Bronchial epithelial cell (primary cell): ENCODE measurements at regions not wholly inside any gene's neighbourhood (a gene's known extent, or its start where the extent isn't known, plus 50 kb on each side); places are given as distances from the start of the nearest gene placed in this dataset.

Experiments used
- DNase-seq: peaks from one replicate; pipeline ENCODE4 v3.0.0-alpha.2; 2010; ENCODE audit warnings: low read depth
- FAIRE-seq: peaks from 2 replicates; lab custom pipeline; 2011; peaks lifted over from hg19 to GRCh38; lab: Jason Lieb, UNC
- H3K27me3 ChIP-seq: 2 replicates; pipeline ENCODE4 v1.5.1; 2011; ENCODE audit warnings: low read length; ENCODE audit not compliant: control insufficient read depth, insufficient read depth
- H3K36me3 ChIP-seq: 2 replicates; pipeline ENCODE4 v1.5.1; 2011; ENCODE audit warnings: low read length; ENCODE audit not compliant: control insufficient read depth, insufficient read depth
- H3K4me3 ChIP-seq: 2 replicates; pipeline ENCODE4 v1.5.1; 2011; ENCODE audit warnings: mild to moderate bottlenecking, low read depth, low read length, control low read depth
- TF ChIP-seq, protein P1 (sequence below): IDR thresholded peaks from 2 replicates; pipeline ENCODE4 v1.5.1; 2011; ENCODE audit warnings: mild to moderate bottlenecking, moderate library complexity, low read length, control low read depth, inconsistent platforms; ENCODE audit not compliant: insufficient read depth, severe bottlenecking

DNA sequence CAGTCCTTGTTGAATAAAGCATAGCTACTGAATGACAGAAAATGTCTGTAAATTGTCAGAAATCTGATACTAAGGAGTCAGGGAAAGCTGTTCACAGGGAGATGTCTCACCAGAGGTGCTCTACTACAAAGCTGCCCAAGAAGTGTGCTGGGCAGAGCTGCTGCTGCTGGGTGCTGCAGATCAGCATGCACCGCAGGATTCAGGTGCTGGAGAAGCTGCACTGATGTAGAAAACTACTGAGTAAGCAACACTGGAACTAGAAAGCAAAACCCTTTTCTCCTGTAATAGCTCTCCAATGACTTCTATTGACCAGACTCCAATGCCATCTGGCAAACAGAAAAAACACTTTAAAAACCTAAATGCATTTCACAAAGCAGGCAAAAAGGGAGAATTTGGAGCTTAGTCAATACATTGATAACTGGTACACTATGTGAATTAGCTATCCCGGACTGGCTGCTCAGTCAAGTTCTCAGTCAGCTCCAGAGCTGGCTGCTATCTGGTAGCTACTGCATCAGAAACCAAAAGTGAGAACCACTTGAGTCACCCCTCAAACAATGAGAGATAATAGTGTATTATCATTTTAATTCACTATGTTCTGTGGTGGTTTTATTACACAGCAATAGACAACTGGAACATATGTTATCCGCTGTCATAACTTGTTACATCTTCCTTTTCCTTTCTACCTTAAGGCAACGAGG, 493.1 kb downstream of the CPS1 start:
- Histone ChIP-seq H3K27me3 (no peaks in the 10 kb centered on the region), H3K36me3 (no peaks in the 10 kb centered on the region), H3K4me3 (no peak overlapping the region)
- no peak for DNase-seq
- TF ChIP-seq, protein P1, sequence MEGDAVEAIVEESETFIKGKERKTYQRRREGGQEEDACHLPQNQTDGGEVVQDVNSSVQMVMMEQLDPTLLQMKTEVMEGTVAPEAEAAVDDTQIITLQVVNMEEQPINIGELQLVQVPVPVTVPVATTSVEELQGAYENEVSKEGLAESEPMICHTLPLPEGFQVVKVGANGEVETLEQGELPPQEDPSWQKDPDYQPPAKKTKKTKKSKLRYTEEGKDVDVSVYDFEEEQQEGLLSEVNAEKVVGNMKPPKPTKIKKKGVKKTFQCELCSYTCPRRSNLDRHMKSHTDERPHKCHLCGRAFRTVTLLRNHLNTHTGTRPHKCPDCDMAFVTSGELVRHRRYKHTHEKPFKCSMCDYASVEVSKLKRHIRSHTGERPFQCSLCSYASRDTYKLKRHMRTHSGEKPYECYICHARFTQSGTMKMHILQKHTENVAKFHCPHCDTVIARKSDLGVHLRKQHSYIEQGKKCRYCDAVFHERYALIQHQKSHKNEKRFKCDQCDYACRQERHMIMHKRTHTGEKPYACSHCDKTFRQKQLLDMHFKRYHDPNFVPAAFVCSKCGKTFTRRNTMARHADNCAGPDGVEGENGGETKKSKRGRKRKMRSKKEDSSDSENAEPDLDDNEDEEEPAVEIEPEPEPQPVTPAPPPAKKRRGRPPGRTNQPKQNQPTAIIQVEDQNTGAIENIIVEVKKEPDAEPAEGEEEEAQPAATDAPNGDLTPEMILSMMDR: no peak
- no peak for FAIRE-seq

DNA sequence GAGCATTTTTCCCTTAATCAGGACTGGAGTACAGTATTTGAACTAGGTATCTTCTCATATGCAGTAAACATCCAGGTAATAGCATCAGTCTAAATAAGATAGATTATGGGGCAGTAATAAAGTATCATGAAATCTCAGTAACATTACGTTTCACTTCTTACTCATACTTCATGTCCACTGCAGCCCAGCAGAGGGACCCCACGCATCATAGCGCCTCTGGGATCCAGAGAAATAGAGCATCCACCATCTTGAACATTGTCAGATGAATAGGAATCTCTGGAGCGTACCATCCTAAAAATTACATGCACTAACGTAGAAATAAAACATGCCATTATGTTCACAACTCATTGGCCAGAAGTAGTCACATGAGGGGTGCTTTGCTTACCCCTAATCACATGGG, 499.0 kb downstream of the CPS1 start:
- DNase-seq: no peak
- Histone ChIP-seq H3K36me3 (no peaks in the 10 kb centered on the region), H3K4me3 (no peak overlapping the region), H3K27me3 (no peaks in the 10 kb centered on the region)
- FAIRE-seq: no peak
- TF ChIP-seq, protein P1: no peak

DNA sequence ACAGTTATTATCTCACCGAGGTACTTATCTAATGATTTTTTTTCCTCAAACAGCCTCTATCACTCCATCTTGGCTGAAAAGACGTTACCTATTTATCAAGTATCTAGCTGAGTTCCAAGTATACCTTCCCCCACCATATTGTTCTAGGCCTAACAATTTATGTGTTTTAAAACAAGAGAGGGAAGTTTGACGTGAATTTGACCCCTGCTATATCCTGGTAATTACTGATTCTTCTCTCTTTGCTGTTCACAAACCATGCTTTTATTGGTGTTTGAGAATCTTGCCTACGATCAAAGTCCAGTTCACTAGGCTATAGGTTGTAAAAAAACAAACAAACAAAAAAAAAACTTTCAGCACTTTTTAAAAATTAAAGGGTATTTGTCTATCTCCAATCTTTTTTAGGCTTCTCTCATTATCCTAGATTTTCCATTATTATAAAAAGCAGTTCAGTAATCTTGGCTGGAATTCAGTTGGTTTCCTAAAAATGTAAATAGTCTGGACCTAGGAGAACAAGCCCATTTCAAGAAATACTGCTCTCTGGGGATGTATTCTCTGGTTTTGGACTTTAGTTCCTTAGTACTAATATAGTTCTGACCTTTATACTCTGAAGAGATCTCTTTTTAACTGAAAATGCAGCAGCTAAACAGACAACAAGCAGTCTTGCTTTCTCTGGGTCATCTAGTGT, 505.4 kb downstream of the CPS1 start:
- TF ChIP-seq, protein P1: no peak
- FAIRE-seq (no peak), DNase-seq (no peak)
- Histone ChIP-seq H3K27me3 (no peaks in the 10 kb centered on the region), H3K4me3 (no peak overlapping the region), H3K36me3 (no peaks in the 10 kb centered on the region)

DNA sequence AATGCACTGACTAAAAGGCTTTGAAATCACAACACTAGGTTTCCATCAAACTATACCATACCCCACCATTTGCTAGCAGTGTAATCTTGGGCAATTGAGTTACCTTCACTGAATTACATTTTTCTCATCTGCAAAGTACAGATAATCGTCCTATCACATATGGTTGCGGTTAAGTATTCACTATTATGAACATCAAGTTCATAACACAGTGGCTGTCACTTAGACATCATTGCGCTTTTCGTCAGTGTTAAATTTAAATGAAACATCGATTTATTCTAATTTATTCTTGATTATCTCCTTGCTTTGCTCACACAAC, 505.9 kb downstream of the CPS1 start:
- FAIRE-seq: no peak
- no peaks in the 10 kb centered on the region for H3K27me3 ChIP-seq
- TF ChIP-seq, protein P1: no peak
- no peak overlapping the region for H3K4me3 ChIP-seq
- H3K36me3 ChIP-seq: no peaks in the 10 kb centered on the region
- no peak for DNase-seq

DNA sequence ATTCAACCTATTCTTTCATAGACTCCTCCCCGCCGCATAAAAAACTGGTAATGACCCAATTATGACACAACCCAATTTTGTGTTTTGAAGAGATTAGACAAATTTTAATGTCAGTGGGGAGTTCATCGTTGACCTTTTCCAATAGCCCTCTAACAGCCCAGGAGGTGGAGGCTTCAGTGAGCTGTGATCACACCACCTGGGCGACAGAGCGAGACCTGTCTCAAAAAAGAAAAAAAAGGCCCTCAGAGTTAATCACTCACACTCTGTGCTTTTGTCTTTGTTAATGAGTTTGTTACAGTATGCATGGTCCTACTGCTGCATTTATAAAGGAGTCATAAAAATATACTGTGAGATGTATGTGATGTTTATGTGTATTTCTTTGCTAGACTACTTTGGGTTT, 510.6 kb downstream of the CPS1 start:
- TF ChIP-seq, protein P1: no peak
- FAIRE-seq: no peak

More for the DNA sequence above, 510.6 kb downstream of the CPS1 start:
- no peaks in the 10 kb centered on the region for H3K27me3 ChIP-seq
- no peaks in the 10 kb centered on the region for H3K36me3 ChIP-seq
- no peak overlapping the region for H3K4me3 ChIP-seq
- no peak for DNase-seq
